ENCODE measurements at regions not wholly inside any gene's neighbourhood (a gene's known extent, or its start where the extent isn't known, plus 50 kb on each side); places are given as distances from the start of the nearest gene placed in this dataset.

DNA sequence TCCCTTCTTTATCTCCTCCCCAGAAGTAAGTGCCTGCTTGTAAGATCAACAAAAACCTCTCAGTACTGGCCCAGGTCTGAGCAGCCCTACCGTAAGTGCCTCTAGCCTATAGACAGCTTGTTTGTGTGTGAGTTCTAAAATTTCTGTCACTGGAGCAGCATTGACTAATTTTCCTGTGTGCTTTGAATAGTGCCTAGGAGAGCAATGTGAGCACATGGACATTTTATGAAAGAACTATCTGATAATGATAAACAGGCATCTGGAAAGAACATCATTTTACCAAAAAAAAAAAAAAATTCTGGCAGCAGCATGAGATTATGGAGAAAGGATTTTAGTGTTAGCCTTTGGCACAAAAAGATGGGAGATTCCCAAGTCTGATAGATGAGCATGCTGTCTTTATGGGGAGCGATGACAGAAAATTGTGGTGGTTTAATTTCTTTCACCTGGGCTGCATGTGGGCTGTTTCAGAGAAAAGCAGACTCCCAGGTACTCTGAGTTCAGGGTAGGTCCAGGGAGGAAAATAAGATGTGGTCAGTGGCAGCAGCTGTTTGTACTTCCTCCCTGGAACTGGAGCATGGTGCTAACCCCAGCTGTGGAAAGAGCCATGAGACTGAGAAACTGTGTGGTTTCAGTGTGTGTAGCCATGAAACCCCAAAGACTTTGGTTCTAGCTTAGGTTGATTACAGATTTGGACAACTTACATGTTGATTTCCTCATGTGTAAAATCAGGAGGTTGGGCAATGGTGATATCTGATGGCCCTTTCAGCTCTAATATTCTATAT, 419.9 kb downstream of the NTRK2 start:
- TF ChIP-seq MXI1 (IDR thresholded peaks at IDR 0.05; ENCODE audit: low read depth, low read length) (no peak), KLF6 (CRISPR knock-in tag; IDR thresholded peaks at IDR 0.05; ENCODE audit: borderline replicate concordance) (no peak), ZNF57 (CRISPR knock-in tag; IDR thresholded peaks at IDR 0.05) (no peak), HNRNPUL1 (IDR thresholded peaks at IDR 0.05; ENCODE audit: low read length) (no peak), ZNF282 (CRISPR knock-in tag; IDR thresholded peaks at IDR 0.05) (no peak), EWSR1 (IDR thresholded peaks at IDR 0.05; ENCODE audit: borderline replicate concordance, low read depth, partially characterized antibody) (no peak), CC2D1A (IDR thresholded peaks at IDR 0.05) (no peak), ATF7 (IDR thresholded peaks at IDR 0.05) (no peak), JUN (IDR thresholded peaks at IDR 0.05; ENCODE audit: borderline replicate concordance, low read depth, low read length) (no peak), JUN (CRISPR knock-in tag; IDR thresholded peaks at IDR 0.05; ENCODE audit: borderline replicate concordance) (no peak)
- TF ChIP-seq, protein P1, sequence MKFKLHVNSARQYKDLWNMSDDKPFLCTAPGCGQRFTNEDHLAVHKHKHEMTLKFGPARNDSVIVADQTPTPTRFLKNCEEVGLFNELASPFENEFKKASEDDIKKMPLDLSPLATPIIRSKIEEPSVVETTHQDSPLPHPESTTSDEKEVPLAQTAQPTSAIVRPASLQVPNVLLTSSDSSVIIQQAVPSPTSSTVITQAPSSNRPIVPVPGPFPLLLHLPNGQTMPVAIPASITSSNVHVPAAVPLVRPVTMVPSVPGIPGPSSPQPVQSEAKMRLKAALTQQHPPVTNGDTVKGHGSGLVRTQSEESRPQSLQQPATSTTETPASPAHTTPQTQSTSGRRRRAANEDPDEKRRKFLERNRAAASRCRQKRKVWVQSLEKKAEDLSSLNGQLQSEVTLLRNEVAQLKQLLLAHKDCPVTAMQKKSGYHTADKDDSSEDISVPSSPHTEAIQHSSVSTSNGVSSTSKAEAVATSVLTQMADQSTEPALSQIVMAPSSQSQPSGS (CRISPR knock-in tag; IDR thresholded peaks at IDR 0.05) = no peak
- TF ChIP-seq, protein P2, sequence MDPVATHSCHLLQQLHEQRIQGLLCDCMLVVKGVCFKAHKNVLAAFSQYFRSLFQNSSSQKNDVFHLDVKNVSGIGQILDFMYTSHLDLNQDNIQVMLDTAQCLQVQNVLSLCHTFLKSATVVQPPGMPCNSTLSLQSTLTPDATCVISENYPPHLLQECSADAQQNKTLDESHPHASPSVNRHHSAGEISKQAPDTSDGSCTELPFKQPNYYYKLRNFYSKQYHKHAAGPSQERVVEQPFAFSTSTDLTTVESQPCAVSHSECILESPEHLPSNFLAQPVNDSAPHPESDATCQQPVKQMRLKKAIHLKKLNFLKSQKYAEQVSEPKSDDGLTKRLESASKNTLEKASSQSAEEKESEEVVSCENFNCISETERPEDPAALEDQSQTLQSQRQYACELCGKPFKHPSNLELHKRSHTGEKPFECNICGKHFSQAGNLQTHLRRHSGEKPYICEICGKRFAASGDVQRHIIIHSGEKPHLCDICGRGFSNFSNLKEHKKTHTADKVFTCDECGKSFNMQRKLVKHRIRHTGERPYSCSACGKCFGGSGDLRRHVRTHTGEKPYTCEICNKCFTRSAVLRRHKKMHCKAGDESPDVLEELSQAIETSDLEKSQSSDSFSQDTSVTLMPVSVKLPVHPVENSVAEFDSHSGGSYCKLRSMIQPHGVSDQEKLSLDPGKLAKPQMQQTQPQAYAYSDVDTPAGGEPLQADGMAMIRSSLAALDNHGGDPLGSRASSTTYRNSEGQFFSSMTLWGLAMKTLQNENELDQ (CRISPR knock-in tag; IDR thresholded peaks at IDR 0.05; ENCODE audit: borderline replicate concordance) = no peak
- TF ChIP-seq, protein P3, sequence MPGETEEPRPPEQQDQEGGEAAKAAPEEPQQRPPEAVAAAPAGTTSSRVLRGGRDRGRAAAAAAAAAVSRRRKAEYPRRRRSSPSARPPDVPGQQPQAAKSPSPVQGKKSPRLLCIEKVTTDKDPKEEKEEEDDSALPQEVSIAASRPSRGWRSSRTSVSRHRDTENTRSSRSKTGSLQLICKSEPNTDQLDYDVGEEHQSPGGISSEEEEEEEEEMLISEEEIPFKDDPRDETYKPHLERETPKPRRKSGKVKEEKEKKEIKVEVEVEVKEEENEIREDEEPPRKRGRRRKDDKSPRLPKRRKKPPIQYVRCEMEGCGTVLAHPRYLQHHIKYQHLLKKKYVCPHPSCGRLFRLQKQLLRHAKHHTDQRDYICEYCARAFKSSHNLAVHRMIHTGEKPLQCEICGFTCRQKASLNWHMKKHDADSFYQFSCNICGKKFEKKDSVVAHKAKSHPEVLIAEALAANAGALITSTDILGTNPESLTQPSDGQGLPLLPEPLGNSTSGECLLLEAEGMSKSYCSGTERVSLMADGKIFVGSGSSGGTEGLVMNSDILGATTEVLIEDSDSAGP (CRISPR knock-in tag; IDR thresholded peaks at IDR 0.05) = no peak
